ENCODE measurements at regions not wholly inside any gene's neighbourhood (a gene's known extent, or its start where the extent isn't known, plus 50 kb on each side); places are given as distances from the start of the nearest gene placed in this dataset.

DNA sequence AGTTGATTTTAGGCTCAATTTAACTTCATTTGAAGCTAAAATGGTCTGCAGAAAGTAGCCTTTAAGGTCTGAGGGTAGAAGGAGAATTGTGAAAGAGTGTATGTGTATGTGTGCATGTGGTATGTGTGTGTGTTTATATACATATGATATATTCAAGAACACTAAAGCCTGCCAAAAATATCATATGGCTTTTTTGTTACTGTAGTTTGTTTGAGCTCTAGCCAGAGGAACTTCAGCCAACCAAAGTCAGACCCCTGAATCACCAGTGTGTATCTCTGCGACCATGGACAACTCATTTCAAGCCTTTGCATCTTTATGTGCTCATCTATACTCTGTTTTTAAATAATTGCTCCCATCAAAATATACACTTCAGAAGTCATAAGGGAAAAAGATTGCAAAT, 58.4 kb upstream of the HDAC9 start:
- TF ChIP-seq, protein P1, sequence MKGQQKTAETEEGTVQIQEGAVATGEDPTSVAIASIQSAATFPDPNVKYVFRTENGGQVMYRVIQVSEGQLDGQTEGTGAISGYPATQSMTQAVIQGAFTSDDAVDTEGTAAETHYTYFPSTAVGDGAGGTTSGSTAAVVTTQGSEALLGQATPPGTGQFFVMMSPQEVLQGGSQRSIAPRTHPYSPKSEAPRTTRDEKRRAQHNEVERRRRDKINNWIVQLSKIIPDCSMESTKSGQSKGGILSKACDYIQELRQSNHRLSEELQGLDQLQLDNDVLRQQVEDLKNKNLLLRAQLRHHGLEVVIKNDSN (IDR thresholded peaks at IDR 0.05), result no peak
- TF ChIP-seq, protein P2, sequence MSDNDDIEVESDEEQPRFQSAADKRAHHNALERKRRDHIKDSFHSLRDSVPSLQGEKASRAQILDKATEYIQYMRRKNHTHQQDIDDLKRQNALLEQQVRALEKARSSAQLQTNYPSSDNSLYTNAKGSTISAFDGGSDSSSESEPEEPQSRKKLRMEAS (IDR thresholded peaks at IDR 0.05), result no peak
- TF ChIP-seq CREB1 (IDR thresholded peaks at IDR 0.05; ENCODE audit: low read depth) (no peak), RAD21 (IDR thresholded peaks at IDR 0.05; ENCODE audit: low read depth) (no peak), EP300 (IDR thresholded peaks at IDR 0.05; ENCODE audit: borderline replicate concordance) (no peak), NFIC (IDR thresholded peaks at IDR 0.05) (no peak), TAF1 (IDR thresholded peaks at IDR 0.05; ENCODE audit: low read depth) (no peak), CEBPB (IDR thresholded peaks at IDR 0.05) (no peak), TEAD4 (IDR thresholded peaks at IDR 0.05) (no peak), TCF12 (IDR thresholded peaks at IDR 0.05; ENCODE audit: low read depth) (no peak), YY1 (IDR thresholded peaks at IDR 0.05; ENCODE audit: low read depth) (no peak), ZBTB7A (IDR thresholded peaks at IDR 0.05; ENCODE audit: low read depth) (no peak), EGR1 (IDR thresholded peaks at IDR 0.05) (no peak), FOXM1 (IDR thresholded peaks at IDR 0.05; ENCODE audit: borderline replicate concordance, low read depth) (no peak)
- TF ChIP-seq, protein P3, sequence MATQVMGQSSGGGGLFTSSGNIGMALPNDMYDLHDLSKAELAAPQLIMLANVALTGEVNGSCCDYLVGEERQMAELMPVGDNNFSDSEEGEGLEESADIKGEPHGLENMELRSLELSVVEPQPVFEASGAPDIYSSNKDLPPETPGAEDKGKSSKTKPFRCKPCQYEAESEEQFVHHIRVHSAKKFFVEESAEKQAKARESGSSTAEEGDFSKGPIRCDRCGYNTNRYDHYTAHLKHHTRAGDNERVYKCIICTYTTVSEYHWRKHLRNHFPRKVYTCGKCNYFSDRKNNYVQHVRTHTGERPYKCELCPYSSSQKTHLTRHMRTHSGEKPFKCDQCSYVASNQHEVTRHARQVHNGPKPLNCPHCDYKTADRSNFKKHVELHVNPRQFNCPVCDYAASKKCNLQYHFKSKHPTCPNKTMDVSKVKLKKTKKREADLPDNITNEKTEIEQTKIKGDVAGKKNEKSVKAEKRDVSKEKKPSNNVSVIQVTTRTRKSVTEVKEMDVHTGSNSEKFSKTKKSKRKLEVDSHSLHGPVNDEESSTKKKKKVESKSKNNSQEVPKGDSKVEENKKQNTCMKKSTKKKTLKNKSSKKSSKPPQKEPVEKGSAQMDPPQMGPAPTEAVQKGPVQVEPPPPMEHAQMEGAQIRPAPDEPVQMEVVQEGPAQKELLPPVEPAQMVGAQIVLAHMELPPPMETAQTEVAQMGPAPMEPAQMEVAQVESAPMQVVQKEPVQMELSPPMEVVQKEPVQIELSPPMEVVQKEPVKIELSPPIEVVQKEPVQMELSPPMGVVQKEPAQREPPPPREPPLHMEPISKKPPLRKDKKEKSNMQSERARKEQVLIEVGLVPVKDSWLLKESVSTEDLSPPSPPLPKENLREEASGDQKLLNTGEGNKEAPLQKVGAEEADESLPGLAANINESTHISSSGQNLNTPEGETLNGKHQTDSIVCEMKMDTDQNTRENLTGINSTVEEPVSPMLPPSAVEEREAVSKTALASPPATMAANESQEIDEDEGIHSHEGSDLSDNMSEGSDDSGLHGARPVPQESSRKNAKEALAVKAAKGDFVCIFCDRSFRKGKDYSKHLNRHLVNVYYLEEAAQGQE (IDR thresholded peaks at IDR 0.05; ENCODE audit: low read depth), result no peak

DNA sequence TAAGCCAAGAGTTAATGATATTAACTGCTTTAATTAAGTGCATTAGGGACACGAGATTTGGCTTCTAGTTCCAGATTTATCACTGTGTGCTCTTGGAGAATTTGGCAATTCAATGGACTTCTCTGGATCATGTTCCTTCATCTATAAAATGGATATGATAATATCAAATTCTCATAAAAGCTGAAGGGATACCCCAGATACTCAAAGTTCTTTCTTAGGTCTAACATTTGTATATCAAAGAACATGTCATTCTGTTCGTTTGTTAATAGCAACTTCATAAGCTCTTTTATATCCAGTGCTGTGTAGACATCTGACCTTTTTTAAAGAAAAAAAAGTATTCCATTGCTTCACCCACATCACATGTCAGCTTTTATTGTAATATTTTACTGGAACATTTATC, 54.6 kb upstream of the HDAC9 start:
- TF ChIP-seq EP300 (IDR thresholded peaks at IDR 0.05; ENCODE audit: borderline replicate concordance) (no peak), NFIC (IDR thresholded peaks at IDR 0.05) (no peak), EGR1 (IDR thresholded peaks at IDR 0.05) (no peak), TEAD4 (IDR thresholded peaks at IDR 0.05) (no peak), RAD21 (IDR thresholded peaks at IDR 0.05; ENCODE audit: low read depth) (no peak)

DNA sequence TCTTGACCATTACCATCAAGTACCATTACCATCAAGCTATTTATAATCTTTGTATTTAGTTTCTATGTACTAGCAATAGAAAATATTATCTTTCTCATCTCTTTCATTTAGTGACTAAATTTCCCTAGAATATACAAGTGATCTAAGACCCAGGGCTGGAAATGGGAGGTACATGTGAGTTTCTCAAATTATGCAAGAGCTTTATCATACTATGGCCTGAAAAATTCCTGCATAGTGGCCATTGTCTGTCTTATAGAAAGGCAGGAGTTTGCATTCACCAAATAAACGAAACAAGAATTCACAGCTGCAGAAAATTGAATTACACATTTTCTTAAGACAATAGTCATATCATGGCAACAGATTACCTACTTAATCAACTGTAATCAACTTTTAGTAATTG, 50.7 kb upstream of the HDAC9 start:
- TF ChIP-seq CREB1 (IDR thresholded peaks at IDR 0.05; ENCODE audit: low read depth), result no peak
- TF ChIP-seq, protein P3 (IDR thresholded peaks at IDR 0.05; ENCODE audit: low read depth), result no peak
- no peak for TF ChIP-seq TEAD4 (IDR thresholded peaks at IDR 0.05)
- TF ChIP-seq YY1 (IDR thresholded peaks at IDR 0.05; ENCODE audit: low read depth), result no peak
- TF ChIP-seq EGR1 (IDR thresholded peaks at IDR 0.05), result no peak
- no peak for TF ChIP-seq TCF12 (IDR thresholded peaks at IDR 0.05; ENCODE audit: low read depth)
- TF ChIP-seq, protein P1 (IDR thresholded peaks at IDR 0.05), result no peak
- TF ChIP-seq FOXM1 (IDR thresholded peaks at IDR 0.05; ENCODE audit: borderline replicate concordance, low read depth), result no peak
- TF ChIP-seq RAD21 (IDR thresholded peaks at IDR 0.05; ENCODE audit: low read depth), result no peak
- no peak for TF ChIP-seq ZBTB7A (IDR thresholded peaks at IDR 0.05; ENCODE audit: low read depth)
- TF ChIP-seq EP300 (IDR thresholded peaks at IDR 0.05; ENCODE audit: borderline replicate concordance), result no peak

DNA sequence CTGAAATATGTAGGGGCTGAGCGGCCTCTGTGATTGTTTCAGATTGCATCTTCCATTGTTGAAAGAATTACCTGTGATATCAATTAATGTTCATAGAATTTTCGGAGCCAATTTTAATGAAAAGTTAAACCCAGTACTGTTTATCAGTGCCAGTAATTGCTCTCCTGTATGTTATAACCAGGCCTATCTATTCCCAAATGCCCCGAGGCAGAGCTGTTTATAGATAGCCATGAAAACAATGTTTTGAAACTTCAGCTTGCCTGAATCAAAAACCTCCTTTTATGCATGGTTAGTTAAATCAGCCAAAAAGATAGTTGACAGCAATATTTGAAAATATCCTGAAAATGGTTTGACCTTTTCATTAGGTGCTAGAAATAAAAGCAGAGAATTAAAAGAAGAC, 50.1 kb upstream of the HDAC9 start:
- TF ChIP-seq CREB1 (IDR thresholded peaks at IDR 0.05; ENCODE audit: low read depth) (no peak), YY1 (IDR thresholded peaks at IDR 0.05; ENCODE audit: low read depth) (no peak), TEAD4 (IDR thresholded peaks at IDR 0.05) (no peak), NFIC (IDR thresholded peaks at IDR 0.05) (no peak), FOXM1 (IDR thresholded peaks at IDR 0.05; ENCODE audit: borderline replicate concordance, low read depth) (no peak), EP300 (IDR thresholded peaks at IDR 0.05; ENCODE audit: borderline replicate concordance) (no peak), CEBPB (IDR thresholded peaks at IDR 0.05) (no peak), RAD21 (IDR thresholded peaks at IDR 0.05; ENCODE audit: low read depth) (no peak), TCF12 (IDR thresholded peaks at IDR 0.05; ENCODE audit: low read depth) (no peak), TAF1 (IDR thresholded peaks at IDR 0.05; ENCODE audit: low read depth) (no peak)
- TF ChIP-seq, protein P3 (IDR thresholded peaks at IDR 0.05; ENCODE audit: low read depth), result no peak
- TF ChIP-seq, protein P1 (IDR thresholded peaks at IDR 0.05), result no peak
- TF ChIP-seq, protein P2 (IDR thresholded peaks at IDR 0.05), result no peak

Measured in Ishikawa (cell line).